ENCODE measurements at regions not wholly inside any gene's neighbourhood (a gene's known extent, or its start where the extent isn't known, plus 50 kb on each side); places are given as distances from the start of the nearest gene placed in this dataset.
"Not testable (repeated sequence)": the region's sequence is repeated elsewhere in the genome, so short reads cannot be mapped to it uniquely, and the experiment has no call there.

- DNase-seq (ENCODE audit: low spot score): no peak
These were observed 203.6 kb upstream of the CHORDC1 start for GRCh38 chr11:90426442-90426841.

GRCh38 chr11:90423378-90423777 lies 200.5 kb upstream of the CHORDC1 start:
- DNase-seq (ENCODE audit: low spot score): no peak

- not testable (repeated sequence) for DNase-seq (ENCODE audit: low spot score)
These were observed 199.9 kb upstream of the CHORDC1 start for GRCh38 chr11:90422787-90423186.

- no peak for DNase-seq (ENCODE audit: low spot score)
These were observed 191.4 kb upstream of the CHORDC1 start for GRCh38 chr11:90414221-90414620.

GRCh38 chr11:90407350-90407749 lies 184.5 kb upstream of the CHORDC1 start:
- DNase-seq (ENCODE audit: low spot score): no peak

- DNase-seq (ENCODE audit: low spot score): no peak
These were observed 169.8 kb upstream of the CHORDC1 start for GRCh38 chr11:90392692-90393091.

GRCh38 chr11:90391756-90392155 lies 168.9 kb upstream of the CHORDC1 start:
- no peak for DNase-seq (ENCODE audit: low spot score)

- no peak for DNase-seq (ENCODE audit: low spot score)
These were observed 157.4 kb upstream of the CHORDC1 start for GRCh38 chr11:90380206-90380605.

- no peak for DNase-seq (ENCODE audit: low spot score)
These were observed 151.1 kb upstream of the CHORDC1 start for GRCh38 chr11:90373971-90374370.

- no peak for DNase-seq (ENCODE audit: low spot score)
These were observed 141.7 kb upstream of the CHORDC1 start for GRCh38 chr11:90364527-90364926.

- no peak for DNase-seq (ENCODE audit: low spot score)
These were observed 140.9 kb upstream of the CHORDC1 start for GRCh38 chr11:90363739-90364138.

GRCh38 chr11:90355200-90355599 lies 132.4 kb upstream of the CHORDC1 start:
- DNase-seq (ENCODE audit: low spot score): no peak

- no peak for DNase-seq (ENCODE audit: low spot score)
These were observed 126.9 kb upstream of the CHORDC1 start for GRCh38 chr11:90349731-90350130.

GRCh38 chr11:90344546-90344945 lies 121.7 kb upstream of the CHORDC1 start:
- no peak for DNase-seq (ENCODE audit: low spot score)

GRCh38 chr11:90343673-90344072 lies 120.8 kb upstream of the CHORDC1 start:
- DNase-seq (ENCODE audit: low spot score): no peak

GRCh38 chr11:90341986-90342385 lies 119.1 kb upstream of the CHORDC1 start:
- no peak for DNase-seq (ENCODE audit: low spot score)

GRCh38 chr11:90332415-90332814 lies 109.6 kb upstream of the CHORDC1 start:
- no peak for DNase-seq (ENCODE audit: low spot score)

- no peak for DNase-seq (ENCODE audit: low spot score)
These were observed 107.8 kb upstream of the CHORDC1 start for GRCh38 chr11:90330632-90331031.

GRCh38 chr11:90329043-90329442 lies 106.2 kb upstream of the CHORDC1 start:
- no peak for DNase-seq (ENCODE audit: low spot score)

- no peak for DNase-seq (ENCODE audit: low spot score)
These were observed 103.8 kb upstream of the CHORDC1 start for GRCh38 chr11:90326647-90327046.

GRCh38 chr11:90323289-90323688 lies 100.4 kb upstream of the CHORDC1 start:
- DNase-seq (ENCODE audit: low spot score): no peak

- no peak for DNase-seq (ENCODE audit: low spot score)
These were observed 98.2 kb upstream of the CHORDC1 start for GRCh38 chr11:90321018-90321417.

- DNase-seq (ENCODE audit: low spot score): no peak
These were observed 95.8 kb upstream of the CHORDC1 start for GRCh38 chr11:90318651-90319050.

GRCh38 chr11:90310210-90310609 lies 87.4 kb upstream of the CHORDC1 start:
- no peak for DNase-seq (ENCODE audit: low spot score)

GRCh38 chr11:90309693-90310092 lies 86.8 kb upstream of the CHORDC1 start:
- DNase-seq (ENCODE audit: low spot score): no peak
